GM23338 (cell line): ENCODE measurements at regions not wholly inside any gene's neighbourhood (a gene's known extent, or its start where the extent isn't known, plus 50 kb on each side); places are given as distances from the start of the nearest gene placed in this dataset.
A peak's percentile ranks its signal among the peaks of the same experiment; 100 is the strongest.

Source experiments
- ATAC-seq: fragments of 200-7000 bp; cut with Tn5 transposase; 3 replicates; pipeline ENCODE4 v1.9.1; 2020
- DNase-seq: peaks from one replicate; pipeline ENCODE4 v3.0.0-alpha.2; 2015; ENCODE audit warnings: low spot score
- H2AFZ ChIP-seq: fragments of 200-600 bp; sonication (generic); 2 replicates; pipeline ENCODE4 v1.8.0; 2016; ENCODE audit warnings: antibody characterized with exemption, mild to moderate bottlenecking, moderate library complexity
- H3F3A ChIP-seq: fragments of 200-600 bp; sonication (generic); replicated peaks from 2 replicates; pipeline ENCODE4 v1.8.0; 2017; ENCODE audit warnings: antibody characterized with exemption, mixed run types, low read depth
- H3K27ac ChIP-seq: fragments of 200-600 bp; sonication (generic); 2 replicates; pipeline ENCODE4 v1.6.1; 2016; ENCODE audit warnings: low read depth
- H3K27me3 ChIP-seq: fragments of 200-600 bp; sonication (generic); 2 replicates; pipeline ENCODE4 v1.8.0; 2016; ENCODE audit warnings: mild to moderate bottlenecking, mixed run types, moderate library complexity; ENCODE audit not compliant: insufficient read depth
- H3K36me3 ChIP-seq: fragments of 200-600 bp; sonication (generic); 2 replicates; pipeline ENCODE4 v1.8.0; 2016; ENCODE audit warnings: mild to moderate bottlenecking; ENCODE audit not compliant: insufficient read depth
- H3K4me1 ChIP-seq: fragments of 200-600 bp; sonication (generic); 2 replicates; pipeline ENCODE4 v1.8.0; 2016; ENCODE audit warnings: mild to moderate bottlenecking, moderate library complexity; ENCODE audit not compliant: insufficient read depth
- H3K4me2 ChIP-seq: fragments of 200-600 bp; sonication (generic); 2 replicates; pipeline ENCODE4 v1.7.1; 2017; ENCODE audit warnings: mixed run types
- H3K4me3 ChIP-seq: fragments of 200-600 bp; sonication (generic); 2 replicates; pipeline ENCODE4 v1.6.1; 2016; ENCODE audit warnings: mixed run types
- H3K79me2 ChIP-seq: fragments of 200-600 bp; sonication (generic); replicated peaks from 2 replicates; pipeline ENCODE4 v1.8.0; 2017; ENCODE audit warnings: mild to moderate bottlenecking; ENCODE audit not compliant: insufficient read depth
- H3K9me2 ChIP-seq: fragments of 200-600 bp; sonication (generic); 2 replicates; pipeline ENCODE4 v1.8.0; 2017; ENCODE audit not compliant: insufficient read depth
- H4K20me1 ChIP-seq: fragments of 200-600 bp; sonication (generic); replicated peaks from 2 replicates; pipeline ENCODE4 v1.8.0; 2017; ENCODE audit warnings: mild to moderate bottlenecking; ENCODE audit not compliant: insufficient read depth
- H3K27ac Mint-ChIP-seq: 2 replicates; pipeline ENCODE4 v1.8.0; 2020; ENCODE audit warnings: inconsistent platforms, mild to moderate bottlenecking, moderate library complexity, mixed read lengths
- H3K27me3 Mint-ChIP-seq: 3 replicates; pipeline ENCODE4 v1.8.0; 2022; ENCODE audit warnings: low read depth, mild to moderate bottlenecking, moderate library complexity, mixed read lengths, inconsistent platforms; ENCODE audit not compliant: insufficient read depth, poor library complexity
- H3K36me3 Mint-ChIP-seq: 3 replicates; pipeline ENCODE4 v1.8.0; 2021; ENCODE audit warnings: low read depth, mild to moderate bottlenecking, inconsistent platforms, moderate library complexity, mixed read lengths
- H3K4me1 Mint-ChIP-seq: 3 replicates; pipeline ENCODE4 v1.8.0; 2020; ENCODE audit warnings: mild to moderate bottlenecking, inconsistent platforms, mixed read lengths
- H3K4me3 Mint-ChIP-seq: 3 replicates; pipeline ENCODE4 v1.8.0; 2021; ENCODE audit warnings: moderate library complexity, mild to moderate bottlenecking, inconsistent platforms, mixed read lengths
- H3K9me3 Mint-ChIP-seq: 3 replicates; pipeline ENCODE4 v1.8.0; 2020; ENCODE audit warnings: moderate library complexity, mild to moderate bottlenecking, inconsistent platforms, mixed read lengths
- CREB1 ChIP-seq: fragments of 250-450 bp; sonication (Bioruptor Pico); IDR thresholded peaks from 2 replicates; pipeline ENCODE4 v1.5.0; 2020; ENCODE audit warnings: low read depth, mild to moderate bottlenecking, moderate library complexity
- EZH2 ChIP-seq: fragments of 200-600 bp; sonication (generic); IDR thresholded peaks from one replicate; pipeline ENCODE4 v1.8.0; 2017; ENCODE audit warnings: antibody characterized with exemption, mild to moderate bottlenecking, low read depth; ENCODE audit not compliant: unreplicated experiment
- EZH2phosphoT487 ChIP-seq: fragments of 200-600 bp; sonication (generic); IDR thresholded peaks from one replicate; pipeline ENCODE4 v1.8.1; 2018; ENCODE audit warnings: antibody characterized with exemption; ENCODE audit not compliant: unreplicated experiment
- JUNB ChIP-seq: IDR thresholded peaks from one replicate; pipeline ENCODE4 v1.6.1; 2016; ENCODE audit warnings: antibody characterized with exemption; ENCODE audit not compliant: unreplicated experiment
- NANOG ChIP-seq: IDR thresholded peaks from 2 replicates; pipeline ENCODE4 v1.6.1; 2016; ENCODE audit warnings: antibody characterized with exemption, borderline replicate concordance
- POLR2AphosphoS5 ChIP-seq: IDR thresholded peaks from 2 replicates; pipeline ENCODE4 v1.6.1; 2016; ENCODE audit warnings: antibody characterized with exemption, low read depth
- STAT1 ChIP-seq: IDR thresholded peaks from one replicate; pipeline ENCODE4 v1.6.1; 2016; ENCODE audit warnings: antibody characterized with exemption; ENCODE audit not compliant: unreplicated experiment
- ZNF114 ChIP-seq: fragments of 250-450 bp; sonication (Bioruptor Pico); IDR thresholded peaks from 2 replicates; pipeline ENCODE4 v1.5.0; 2020; ENCODE audit warnings: mild to moderate bottlenecking, moderate library complexity
- ZNF331 ChIP-seq: fragments of 250-450 bp; sonication (Bioruptor Pico); IDR thresholded peaks from 2 replicates; pipeline ENCODE4 v1.5.0; 2020; ENCODE audit warnings: low read depth, mild to moderate bottlenecking, moderate library complexity
- TF ChIP-seq, protein P1 (sequence below): IDR thresholded peaks from 2 replicates; pipeline ENCODE4 v1.6.1; 2016; ENCODE audit warnings: antibody characterized with exemption
- TF ChIP-seq, protein P2 (sequence below): fragments of 250-450 bp; sonication (Bioruptor Pico); IDR thresholded peaks from 2 replicates; pipeline ENCODE4 v1.5.0; 2020; ENCODE audit warnings: mild to moderate bottlenecking, moderate library complexity
- TF ChIP-seq, protein P3 (sequence below): IDR thresholded peaks from one replicate; pipeline ENCODE4 v1.6.1; 2018; ENCODE audit warnings: antibody characterized with exemption; ENCODE audit not compliant: unreplicated experiment
- TF ChIP-seq, protein P4 (sequence below), 2 experiments: fragments of 200-600 bp in 1 of 2; sonication (generic) in 1 of 2; conservative IDR thresholded peaks; 2 replicates each; pipeline versions ENCODE4 v1.5.1 to v1.6.1; 2016 to 2017; ENCODE audit warnings: antibody characterized with exemption in 2 of 2, low read depth in 2 of 2, mild to moderate bottlenecking in 2 of 2, moderate library complexity in 1 of 2

DNA sequence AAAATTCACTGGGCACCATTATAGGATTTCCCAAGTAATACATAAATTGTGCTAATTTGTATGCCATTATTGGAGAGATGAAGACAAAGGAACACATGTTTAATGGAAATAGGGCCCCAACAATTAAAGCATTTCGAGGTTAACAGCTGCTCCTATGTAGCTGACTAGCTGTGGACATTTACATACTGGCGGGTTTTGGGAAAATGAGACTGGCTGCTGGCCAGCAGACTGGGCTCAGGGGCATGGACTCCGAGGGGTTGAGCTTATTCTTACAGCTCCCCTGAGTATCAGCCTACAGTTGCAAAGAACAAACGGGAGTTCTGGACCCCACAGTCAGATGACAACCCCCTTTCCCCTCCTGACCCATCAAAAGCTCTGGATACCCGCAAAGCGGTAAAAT lies 91.9 kb upstream of the MYO3A start:
- H3K27ac ChIP-seq = no peak overlapping the region
- no peak overlapping the region for H3K4me3 ChIP-seq
- Mint-ChIP-seq H3K27me3 (peaks cover 7% of the 10 kb centered on the region), H3K36me3 (no peaks in the 10 kb centered on the region), H3K4me3 (no peak overlapping the region), H3K9me3 (no peaks in the 10 kb centered on the region), H3K4me1 (no peaks in the 10 kb centered on the region), H3K27ac (no peak overlapping the region)
- peak overlapping the region; percentile 45; the same call in 1 of the 2 replicates for H2AFZ ChIP-seq
- H3K79me2 ChIP-seq = no peaks in the 10 kb centered on the region
- H3K4me1 ChIP-seq = no peaks in the 10 kb centered on the region
- H3K36me3 ChIP-seq = no peaks in the 10 kb centered on the region
- no peaks in the 10 kb centered on the region for H4K20me1 ChIP-seq
- no peaks in the 10 kb centered on the region for H3K9me2 ChIP-seq
- H3K27me3 ChIP-seq = no peaks in the 10 kb centered on the region
- no peaks in the 10 kb centered on the region for H3F3A ChIP-seq
- H3K4me2 ChIP-seq = no peak overlapping the region
- DNase-seq = no peak
- ATAC-seq = no peak
- no peak for TF ChIP-seq STAT1
- no peak for TF ChIP-seq POLR2AphosphoS5
- TF ChIP-seq, protein P1, sequence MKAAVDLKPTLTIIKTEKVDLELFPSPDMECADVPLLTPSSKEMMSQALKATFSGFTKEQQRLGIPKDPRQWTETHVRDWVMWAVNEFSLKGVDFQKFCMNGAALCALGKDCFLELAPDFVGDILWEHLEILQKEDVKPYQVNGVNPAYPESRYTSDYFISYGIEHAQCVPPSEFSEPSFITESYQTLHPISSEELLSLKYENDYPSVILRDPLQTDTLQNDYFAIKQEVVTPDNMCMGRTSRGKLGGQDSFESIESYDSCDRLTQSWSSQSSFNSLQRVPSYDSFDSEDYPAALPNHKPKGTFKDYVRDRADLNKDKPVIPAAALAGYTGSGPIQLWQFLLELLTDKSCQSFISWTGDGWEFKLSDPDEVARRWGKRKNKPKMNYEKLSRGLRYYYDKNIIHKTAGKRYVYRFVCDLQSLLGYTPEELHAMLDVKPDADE = no peak
- TF ChIP-seq, protein P2, sequence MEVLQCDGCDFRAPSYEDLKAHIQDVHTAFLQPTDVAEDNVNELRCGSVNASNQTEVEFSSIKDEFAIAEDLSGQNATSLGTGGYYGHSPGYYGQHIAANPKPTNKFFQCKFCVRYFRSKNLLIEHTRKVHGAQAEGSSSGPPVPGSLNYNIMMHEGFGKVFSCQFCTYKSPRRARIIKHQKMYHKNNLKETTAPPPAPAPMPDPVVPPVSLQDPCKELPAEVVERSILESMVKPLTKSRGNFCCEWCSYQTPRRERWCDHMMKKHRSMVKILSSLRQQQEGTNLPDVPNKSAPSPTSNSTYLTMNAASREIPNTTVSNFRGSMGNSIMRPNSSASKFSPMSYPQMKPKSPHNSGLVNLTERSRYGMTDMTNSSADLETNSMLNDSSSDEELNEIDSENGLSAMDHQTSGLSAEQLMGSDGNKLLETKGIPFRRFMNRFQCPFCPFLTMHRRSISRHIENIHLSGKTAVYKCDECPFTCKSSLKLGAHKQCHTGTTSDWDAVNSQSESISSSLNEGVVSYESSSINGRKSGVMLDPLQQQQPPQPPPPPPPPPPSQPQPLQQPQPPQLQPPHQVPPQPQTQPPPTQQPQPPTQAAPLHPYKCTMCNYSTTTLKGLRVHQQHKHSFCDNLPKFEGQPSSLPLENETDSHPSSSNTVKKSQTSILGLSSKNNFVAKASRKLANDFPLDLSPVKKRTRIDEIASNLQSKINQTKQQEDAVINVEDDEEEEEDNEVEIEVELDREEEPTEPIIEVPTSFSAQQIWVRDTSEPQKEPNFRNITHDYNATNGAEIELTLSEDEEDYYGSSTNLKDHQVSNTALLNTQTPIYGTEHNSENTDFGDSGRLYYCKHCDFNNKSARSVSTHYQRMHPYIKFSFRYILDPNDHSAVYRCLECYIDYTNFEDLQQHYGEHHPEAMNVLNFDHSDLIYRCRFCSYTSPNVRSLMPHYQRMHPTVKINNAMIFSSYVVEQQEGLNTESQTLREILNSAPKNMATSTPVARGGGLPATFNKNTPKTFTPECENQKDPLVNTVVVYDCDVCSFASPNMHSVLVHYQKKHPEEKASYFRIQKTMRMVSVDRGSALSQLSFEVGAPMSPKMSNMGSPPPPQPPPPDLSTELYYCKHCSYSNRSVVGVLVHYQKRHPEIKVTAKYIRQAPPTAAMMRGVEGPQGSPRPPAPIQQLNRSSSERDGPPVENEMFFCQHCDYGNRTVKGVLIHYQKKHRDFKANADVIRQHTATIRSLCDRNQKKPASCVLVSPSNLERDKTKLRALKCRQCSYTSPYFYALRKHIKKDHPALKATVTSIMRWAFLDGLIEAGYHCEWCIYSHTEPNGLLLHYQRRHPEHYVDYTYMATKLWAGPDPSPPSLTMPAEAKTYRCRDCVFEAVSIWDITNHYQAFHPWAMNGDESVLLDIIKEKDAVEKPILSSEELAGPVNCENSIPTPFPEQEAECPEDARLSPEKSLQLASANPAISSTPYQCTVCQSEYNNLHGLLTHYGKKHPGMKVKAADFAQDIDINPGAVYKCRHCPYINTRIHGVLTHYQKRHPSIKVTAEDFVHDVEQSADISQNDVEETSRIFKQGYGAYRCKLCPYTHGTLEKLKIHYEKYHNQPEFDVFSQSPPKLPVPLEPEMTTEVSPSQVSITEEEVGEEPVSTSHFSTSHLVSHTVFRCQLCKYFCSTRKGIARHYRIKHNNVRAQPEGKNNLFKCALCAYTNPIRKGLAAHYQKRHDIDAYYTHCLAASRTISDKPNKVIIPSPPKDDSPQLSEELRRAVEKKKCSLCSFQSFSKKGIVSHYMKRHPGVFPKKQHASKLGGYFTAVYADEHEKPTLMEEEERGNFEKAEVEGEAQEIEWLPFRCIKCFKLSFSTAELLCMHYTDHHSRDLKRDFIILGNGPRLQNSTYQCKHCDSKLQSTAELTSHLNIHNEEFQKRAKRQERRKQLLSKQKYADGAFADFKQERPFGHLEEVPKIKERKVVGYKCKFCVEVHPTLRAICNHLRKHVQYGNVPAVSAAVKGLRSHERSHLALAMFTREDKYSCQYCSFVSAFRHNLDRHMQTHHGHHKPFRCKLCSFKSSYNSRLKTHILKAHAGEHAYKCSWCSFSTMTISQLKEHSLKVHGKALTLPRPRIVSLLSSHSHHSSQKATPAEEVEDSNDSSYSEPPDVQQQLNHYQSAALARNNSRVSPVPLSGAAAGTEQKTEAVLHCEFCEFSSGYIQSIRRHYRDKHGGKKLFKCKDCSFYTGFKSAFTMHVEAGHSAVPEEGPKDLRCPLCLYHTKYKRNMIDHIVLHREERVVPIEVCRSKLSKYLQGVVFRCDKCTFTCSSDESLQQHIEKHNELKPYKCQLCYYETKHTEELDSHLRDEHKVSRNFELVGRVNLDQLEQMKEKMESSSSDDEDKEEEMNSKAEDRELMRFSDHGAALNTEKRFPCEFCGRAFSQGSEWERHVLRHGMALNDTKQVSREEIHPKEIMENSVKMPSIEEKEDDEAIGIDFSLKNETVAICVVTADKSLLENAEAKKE (CRISPR knock-in tag) = no peak
- TF ChIP-seq EZH2 = no peak
- no peak for TF ChIP-seq NANOG
- TF ChIP-seq, protein P3, sequence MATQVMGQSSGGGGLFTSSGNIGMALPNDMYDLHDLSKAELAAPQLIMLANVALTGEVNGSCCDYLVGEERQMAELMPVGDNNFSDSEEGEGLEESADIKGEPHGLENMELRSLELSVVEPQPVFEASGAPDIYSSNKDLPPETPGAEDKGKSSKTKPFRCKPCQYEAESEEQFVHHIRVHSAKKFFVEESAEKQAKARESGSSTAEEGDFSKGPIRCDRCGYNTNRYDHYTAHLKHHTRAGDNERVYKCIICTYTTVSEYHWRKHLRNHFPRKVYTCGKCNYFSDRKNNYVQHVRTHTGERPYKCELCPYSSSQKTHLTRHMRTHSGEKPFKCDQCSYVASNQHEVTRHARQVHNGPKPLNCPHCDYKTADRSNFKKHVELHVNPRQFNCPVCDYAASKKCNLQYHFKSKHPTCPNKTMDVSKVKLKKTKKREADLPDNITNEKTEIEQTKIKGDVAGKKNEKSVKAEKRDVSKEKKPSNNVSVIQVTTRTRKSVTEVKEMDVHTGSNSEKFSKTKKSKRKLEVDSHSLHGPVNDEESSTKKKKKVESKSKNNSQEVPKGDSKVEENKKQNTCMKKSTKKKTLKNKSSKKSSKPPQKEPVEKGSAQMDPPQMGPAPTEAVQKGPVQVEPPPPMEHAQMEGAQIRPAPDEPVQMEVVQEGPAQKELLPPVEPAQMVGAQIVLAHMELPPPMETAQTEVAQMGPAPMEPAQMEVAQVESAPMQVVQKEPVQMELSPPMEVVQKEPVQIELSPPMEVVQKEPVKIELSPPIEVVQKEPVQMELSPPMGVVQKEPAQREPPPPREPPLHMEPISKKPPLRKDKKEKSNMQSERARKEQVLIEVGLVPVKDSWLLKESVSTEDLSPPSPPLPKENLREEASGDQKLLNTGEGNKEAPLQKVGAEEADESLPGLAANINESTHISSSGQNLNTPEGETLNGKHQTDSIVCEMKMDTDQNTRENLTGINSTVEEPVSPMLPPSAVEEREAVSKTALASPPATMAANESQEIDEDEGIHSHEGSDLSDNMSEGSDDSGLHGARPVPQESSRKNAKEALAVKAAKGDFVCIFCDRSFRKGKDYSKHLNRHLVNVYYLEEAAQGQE = no peak
- TF ChIP-seq, protein P4, sequence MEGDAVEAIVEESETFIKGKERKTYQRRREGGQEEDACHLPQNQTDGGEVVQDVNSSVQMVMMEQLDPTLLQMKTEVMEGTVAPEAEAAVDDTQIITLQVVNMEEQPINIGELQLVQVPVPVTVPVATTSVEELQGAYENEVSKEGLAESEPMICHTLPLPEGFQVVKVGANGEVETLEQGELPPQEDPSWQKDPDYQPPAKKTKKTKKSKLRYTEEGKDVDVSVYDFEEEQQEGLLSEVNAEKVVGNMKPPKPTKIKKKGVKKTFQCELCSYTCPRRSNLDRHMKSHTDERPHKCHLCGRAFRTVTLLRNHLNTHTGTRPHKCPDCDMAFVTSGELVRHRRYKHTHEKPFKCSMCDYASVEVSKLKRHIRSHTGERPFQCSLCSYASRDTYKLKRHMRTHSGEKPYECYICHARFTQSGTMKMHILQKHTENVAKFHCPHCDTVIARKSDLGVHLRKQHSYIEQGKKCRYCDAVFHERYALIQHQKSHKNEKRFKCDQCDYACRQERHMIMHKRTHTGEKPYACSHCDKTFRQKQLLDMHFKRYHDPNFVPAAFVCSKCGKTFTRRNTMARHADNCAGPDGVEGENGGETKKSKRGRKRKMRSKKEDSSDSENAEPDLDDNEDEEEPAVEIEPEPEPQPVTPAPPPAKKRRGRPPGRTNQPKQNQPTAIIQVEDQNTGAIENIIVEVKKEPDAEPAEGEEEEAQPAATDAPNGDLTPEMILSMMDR (conservative IDR thresholded peaks at IDR 0.05; ENCODE audit: low read depth in 2 of 2) = no peak
- no peak for TF ChIP-seq EZH2phosphoT487
- TF ChIP-seq CREB1 (CRISPR knock-in tag) = no peak
- no peak for TF ChIP-seq JUNB
- TF ChIP-seq ZNF114 = no peak
- TF ChIP-seq ZNF331 (CRISPR knock-in tag) = no peak
